ENCODE measurements at regions not wholly inside any gene's neighbourhood (a gene's known extent, or its start where the extent isn't known, plus 50 kb on each side); places are given as distances from the start of the nearest gene placed in this dataset.

DNA sequence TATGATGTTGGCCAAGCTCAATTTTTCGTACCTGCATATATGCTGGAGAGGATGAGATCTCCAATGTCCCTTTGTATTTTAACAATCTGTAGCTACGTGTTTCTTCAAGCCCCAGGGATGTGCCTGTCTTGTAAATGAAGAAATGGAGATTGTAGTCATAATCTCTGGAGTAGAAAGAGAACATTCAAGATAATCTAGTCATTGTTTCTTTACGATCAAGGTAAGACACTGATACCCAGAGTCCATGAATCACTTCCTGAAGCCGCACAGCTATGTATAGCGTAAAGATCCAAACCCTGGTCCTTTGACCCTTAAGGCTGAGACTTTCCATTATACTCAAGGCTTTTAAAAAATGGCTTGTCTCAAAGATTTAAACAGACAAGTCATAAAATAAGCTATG is 205.5 kb downstream of the HS3ST3B1 start (continued):
- TF ChIP-seq ZNF121 (CRISPR knock-in tag; IDR thresholded peaks at IDR 0.05) (no peak), TEAD1 (CRISPR knock-in tag; IDR thresholded peaks at IDR 0.05) (no peak), ZNF671 (CRISPR knock-in tag; IDR thresholded peaks at IDR 0.05) (no peak), MLX (CRISPR knock-in tag; IDR thresholded peaks at IDR 0.05) (no peak), SOX15 (CRISPR knock-in tag; IDR thresholded peaks at IDR 0.05) (no peak)
- TF ChIP-seq, protein P1, sequence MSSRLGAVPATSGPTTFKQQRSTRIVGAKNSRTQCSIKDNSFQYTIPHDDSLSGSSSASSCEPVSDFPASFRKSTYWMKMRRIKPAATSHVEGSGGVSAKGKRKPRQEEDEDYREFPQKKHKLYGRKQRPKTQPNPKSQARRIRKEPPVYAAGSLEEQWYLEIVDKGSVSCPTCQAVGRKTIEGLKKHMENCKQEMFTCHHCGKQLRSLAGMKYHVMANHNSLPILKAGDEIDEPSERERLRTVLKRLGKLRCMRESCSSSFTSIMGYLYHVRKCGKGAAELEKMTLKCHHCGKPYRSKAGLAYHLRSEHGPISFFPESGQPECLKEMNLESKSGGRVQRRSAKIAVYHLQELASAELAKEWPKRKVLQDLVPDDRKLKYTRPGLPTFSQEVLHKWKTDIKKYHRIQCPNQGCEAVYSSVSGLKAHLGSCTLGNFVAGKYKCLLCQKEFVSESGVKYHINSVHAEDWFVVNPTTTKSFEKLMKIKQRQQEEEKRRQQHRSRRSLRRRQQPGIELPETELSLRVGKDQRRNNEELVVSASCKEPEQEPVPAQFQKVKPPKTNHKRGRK (CRISPR knock-in tag; IDR thresholded peaks at IDR 0.05; ENCODE audit: borderline replicate concordance), result no peak
- TF ChIP-seq, protein P2, sequence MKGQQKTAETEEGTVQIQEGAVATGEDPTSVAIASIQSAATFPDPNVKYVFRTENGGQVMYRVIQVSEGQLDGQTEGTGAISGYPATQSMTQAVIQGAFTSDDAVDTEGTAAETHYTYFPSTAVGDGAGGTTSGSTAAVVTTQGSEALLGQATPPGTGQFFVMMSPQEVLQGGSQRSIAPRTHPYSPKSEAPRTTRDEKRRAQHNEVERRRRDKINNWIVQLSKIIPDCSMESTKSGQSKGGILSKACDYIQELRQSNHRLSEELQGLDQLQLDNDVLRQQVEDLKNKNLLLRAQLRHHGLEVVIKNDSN (CRISPR knock-in tag; IDR thresholded peaks at IDR 0.05), result no peak

- CTCF ChIA-PET, result no interaction called here
- no peak for DNase-seq (ENCODE audit: low spot score)
- Mint-ChIP-seq H3K4me1 (peaks cover 2% of the 10 kb centered on the region), H3K27me3 (ENCODE audit: low read depth) (no peaks in the 10 kb centered on the region; the same call in 1 of the 2 replicates), H3K36me3 (peaks cover 3% of the 10 kb centered on the region), H3K4me3 (no peak overlapping the region), H3K27ac (no peak overlapping the region), H3K9me3 (peaks cover 21% of the 10 kb centered on the region)
- no peak for TF ChIP-seq ETV6 (CRISPR knock-in tag; IDR thresholded peaks at IDR 0.05)
- TF ChIP-seq, protein P3, sequence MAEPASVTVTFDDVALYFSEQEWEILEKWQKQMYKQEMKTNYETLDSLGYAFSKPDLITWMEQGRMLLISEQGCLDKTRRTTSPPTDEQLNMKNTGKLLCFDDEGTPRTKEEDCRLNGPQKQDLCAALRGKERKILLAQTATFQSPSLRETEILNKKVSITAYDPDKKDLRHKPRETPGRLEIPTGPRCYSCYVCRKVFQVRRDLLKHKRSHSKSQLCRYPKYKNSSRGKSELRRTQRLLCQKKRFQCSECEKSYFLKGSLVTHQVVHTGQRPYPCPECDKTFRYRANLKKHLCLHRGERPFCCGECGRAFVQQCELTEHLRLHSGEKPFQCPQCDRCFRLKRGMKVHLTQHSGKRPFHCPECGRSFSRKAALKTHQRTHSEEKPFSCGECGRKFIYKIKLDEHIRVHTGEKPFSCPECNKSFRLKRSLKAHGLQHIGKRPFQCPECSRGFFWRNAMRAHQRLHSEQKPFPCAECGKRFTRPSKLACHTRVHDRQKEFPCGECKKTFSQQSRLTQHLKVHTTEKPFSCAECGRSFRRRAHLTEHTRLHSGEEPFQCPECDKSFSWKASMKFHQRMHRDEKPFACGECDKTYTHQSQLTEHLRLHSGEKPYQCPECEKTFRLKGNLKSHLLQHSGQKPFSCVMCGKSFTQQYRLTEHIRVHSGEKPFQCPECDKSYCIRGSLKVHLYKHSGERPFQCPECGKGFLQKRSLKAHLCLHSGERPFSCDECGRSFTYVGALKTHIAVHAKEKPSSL (CRISPR knock-in tag; conservative IDR thresholded peaks at IDR 0.05), result no peak
- POLR2A ChIA-PET, result no interaction called here
- no peak for ATAC-seq
Observed at GRCh38 chr17:14505606-14506005, 204.7 kb downstream of the HS3ST3B1 start.

GRCh38 chr17:14499976-14500375 is 199.1 kb downstream of the HS3ST3B1 start:
- H3K36me3 Mint-ChIP-seq, result no peaks in the 10 kb centered on the region
- H3K27me3 Mint-ChIP-seq (ENCODE audit: low read depth), result no peaks in the 10 kb centered on the region
- peaks cover 6% of the 10 kb centered on the region for H3K9me3 Mint-ChIP-seq
- H3K27ac Mint-ChIP-seq, result no peak overlapping the region
- peaks cover 11% of the 10 kb centered on the region for H3K4me1 Mint-ChIP-seq
- no peak for ATAC-seq
- no peak for DNase-seq (ENCODE audit: low spot score)
- ChIA-PET CTCF (no interaction called here), POLR2A (no interaction called here)
- H3K4me3 Mint-ChIP-seq, result no peak overlapping the region
- TF ChIP-seq RORB (CRISPR knock-in tag; IDR thresholded peaks at IDR 0.05) (no peak), ZNF121 (CRISPR knock-in tag; IDR thresholded peaks at IDR 0.05) (no peak), ZNF416 (CRISPR knock-in tag; IDR thresholded peaks at IDR 0.05) (no peak), NR2C2 (CRISPR knock-in tag; IDR thresholded peaks at IDR 0.05) (no peak), ELF4 (CRISPR knock-in tag; IDR thresholded peaks at IDR 0.05; ENCODE audit: low read depth) (no peak)
- TF ChIP-seq, protein P4, sequence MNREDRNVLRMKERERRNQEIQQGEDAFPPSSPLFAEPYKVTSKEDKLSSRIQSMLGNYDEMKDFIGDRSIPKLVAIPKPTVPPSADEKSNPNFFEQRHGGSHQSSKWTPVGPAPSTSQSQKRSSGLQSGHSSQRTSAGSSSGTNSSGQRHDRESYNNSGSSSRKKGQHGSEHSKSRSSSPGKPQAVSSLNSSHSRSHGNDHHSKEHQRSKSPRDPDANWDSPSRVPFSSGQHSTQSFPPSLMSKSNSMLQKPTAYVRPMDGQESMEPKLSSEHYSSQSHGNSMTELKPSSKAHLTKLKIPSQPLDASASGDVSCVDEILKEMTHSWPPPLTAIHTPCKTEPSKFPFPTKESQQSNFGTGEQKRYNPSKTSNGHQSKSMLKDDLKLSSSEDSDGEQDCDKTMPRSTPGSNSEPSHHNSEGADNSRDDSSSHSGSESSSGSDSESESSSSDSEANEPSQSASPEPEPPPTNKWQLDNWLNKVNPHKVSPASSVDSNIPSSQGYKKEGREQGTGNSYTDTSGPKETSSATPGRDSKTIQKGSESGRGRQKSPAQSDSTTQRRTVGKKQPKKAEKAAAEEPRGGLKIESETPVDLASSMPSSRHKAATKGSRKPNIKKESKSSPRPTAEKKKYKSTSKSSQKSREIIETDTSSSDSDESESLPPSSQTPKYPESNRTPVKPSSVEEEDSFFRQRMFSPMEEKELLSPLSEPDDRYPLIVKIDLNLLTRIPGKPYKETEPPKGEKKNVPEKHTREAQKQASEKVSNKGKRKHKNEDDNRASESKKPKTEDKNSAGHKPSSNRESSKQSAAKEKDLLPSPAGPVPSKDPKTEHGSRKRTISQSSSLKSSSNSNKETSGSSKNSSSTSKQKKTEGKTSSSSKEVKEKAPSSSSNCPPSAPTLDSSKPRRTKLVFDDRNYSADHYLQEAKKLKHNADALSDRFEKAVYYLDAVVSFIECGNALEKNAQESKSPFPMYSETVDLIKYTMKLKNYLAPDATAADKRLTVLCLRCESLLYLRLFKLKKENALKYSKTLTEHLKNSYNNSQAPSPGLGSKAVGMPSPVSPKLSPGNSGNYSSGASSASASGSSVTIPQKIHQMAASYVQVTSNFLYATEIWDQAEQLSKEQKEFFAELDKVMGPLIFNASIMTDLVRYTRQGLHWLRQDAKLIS (CRISPR knock-in tag; IDR thresholded peaks at IDR 0.05; ENCODE audit: borderline replicate concordance), result no peak
- TF ChIP-seq, protein P5, sequence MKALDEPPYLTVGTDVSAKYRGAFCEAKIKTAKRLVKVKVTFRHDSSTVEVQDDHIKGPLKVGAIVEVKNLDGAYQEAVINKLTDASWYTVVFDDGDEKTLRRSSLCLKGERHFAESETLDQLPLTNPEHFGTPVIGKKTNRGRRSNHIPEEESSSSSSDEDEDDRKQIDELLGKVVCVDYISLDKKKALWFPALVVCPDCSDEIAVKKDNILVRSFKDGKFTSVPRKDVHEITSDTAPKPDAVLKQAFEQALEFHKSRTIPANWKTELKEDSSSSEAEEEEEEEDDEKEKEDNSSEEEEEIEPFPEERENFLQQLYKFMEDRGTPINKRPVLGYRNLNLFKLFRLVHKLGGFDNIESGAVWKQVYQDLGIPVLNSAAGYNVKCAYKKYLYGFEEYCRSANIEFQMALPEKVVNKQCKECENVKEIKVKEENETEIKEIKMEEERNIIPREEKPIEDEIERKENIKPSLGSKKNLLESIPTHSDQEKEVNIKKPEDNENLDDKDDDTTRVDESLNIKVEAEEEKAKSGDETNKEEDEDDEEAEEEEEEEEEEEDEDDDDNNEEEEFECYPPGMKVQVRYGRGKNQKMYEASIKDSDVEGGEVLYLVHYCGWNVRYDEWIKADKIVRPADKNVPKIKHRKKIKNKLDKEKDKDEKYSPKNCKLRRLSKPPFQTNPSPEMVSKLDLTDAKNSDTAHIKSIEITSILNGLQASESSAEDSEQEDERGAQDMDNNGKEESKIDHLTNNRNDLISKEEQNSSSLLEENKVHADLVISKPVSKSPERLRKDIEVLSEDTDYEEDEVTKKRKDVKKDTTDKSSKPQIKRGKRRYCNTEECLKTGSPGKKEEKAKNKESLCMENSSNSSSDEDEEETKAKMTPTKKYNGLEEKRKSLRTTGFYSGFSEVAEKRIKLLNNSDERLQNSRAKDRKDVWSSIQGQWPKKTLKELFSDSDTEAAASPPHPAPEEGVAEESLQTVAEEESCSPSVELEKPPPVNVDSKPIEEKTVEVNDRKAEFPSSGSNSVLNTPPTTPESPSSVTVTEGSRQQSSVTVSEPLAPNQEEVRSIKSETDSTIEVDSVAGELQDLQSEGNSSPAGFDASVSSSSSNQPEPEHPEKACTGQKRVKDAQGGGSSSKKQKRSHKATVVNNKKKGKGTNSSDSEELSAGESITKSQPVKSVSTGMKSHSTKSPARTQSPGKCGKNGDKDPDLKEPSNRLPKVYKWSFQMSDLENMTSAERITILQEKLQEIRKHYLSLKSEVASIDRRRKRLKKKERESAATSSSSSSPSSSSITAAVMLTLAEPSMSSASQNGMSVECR (CRISPR knock-in tag; IDR thresholded peaks at IDR 0.05; ENCODE audit: borderline replicate concordance), result no peak
- TF ChIP-seq, protein P6, sequence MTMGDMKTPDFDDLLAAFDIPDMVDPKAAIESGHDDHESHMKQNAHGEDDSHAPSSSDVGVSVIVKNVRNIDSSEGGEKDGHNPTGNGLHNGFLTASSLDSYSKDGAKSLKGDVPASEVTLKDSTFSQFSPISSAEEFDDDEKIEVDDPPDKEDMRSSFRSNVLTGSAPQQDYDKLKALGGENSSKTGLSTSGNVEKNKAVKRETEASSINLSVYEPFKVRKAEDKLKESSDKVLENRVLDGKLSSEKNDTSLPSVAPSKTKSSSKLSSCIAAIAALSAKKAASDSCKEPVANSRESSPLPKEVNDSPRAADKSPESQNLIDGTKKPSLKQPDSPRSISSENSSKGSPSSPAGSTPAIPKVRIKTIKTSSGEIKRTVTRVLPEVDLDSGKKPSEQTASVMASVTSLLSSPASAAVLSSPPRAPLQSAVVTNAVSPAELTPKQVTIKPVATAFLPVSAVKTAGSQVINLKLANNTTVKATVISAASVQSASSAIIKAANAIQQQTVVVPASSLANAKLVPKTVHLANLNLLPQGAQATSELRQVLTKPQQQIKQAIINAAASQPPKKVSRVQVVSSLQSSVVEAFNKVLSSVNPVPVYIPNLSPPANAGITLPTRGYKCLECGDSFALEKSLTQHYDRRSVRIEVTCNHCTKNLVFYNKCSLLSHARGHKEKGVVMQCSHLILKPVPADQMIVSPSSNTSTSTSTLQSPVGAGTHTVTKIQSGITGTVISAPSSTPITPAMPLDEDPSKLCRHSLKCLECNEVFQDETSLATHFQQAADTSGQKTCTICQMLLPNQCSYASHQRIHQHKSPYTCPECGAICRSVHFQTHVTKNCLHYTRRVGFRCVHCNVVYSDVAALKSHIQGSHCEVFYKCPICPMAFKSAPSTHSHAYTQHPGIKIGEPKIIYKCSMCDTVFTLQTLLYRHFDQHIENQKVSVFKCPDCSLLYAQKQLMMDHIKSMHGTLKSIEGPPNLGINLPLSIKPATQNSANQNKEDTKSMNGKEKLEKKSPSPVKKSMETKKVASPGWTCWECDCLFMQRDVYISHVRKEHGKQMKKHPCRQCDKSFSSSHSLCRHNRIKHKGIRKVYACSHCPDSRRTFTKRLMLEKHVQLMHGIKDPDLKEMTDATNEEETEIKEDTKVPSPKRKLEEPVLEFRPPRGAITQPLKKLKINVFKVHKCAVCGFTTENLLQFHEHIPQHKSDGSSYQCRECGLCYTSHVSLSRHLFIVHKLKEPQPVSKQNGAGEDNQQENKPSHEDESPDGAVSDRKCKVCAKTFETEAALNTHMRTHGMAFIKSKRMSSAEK (CRISPR knock-in tag; IDR thresholded peaks at IDR 0.05; ENCODE audit: borderline replicate concordance), result no peak

Data from WTC11 (cell line).